ENCODE measurements at regions not wholly inside any gene's neighbourhood (a gene's known extent, or its start where the extent isn't known, plus 50 kb on each side); places are given as distances from the start of the nearest gene placed in this dataset.

DNA sequence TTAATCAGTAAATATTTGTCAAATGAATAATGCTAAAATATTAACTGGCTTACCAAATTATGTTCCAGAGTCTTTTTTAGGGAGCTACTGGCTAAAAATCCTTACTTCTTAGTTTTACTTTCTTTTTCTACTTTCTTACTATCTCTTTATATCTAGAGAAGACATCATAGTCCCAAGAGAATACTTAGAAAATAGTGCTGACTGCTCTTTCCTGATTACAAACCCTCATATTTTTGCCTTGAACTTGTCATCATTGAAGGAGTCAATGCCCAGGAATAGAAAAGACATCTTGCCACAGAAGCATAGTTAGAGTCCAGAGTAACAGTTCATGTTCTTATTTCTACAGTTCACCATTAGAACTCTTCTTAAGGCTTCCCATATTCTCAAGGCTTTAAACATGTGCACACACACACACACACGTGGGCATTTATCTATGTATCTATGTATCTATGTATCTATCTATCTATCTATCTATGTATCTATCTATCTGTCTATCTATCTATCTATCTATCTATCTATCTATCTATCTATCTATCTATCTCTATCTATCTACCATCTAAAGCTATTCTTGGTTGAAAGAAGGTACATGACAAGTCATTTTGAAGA, 654.3 kb downstream of the ANXA1 start:
- H3K14ac ChIP-seq (replicated peaks; ENCODE audit: low read depth, low read length), result no peak overlapping the region
- H3K9me1 ChIP-seq (ENCODE audit: insufficient read depth, low read length), result no peaks in the 10 kb centered on the region
- intact Hi-C loops (cut with micrococcal nuclease) (no loop called here), dilution Hi-C loops (cut with HindIII; ENCODE audit: low sequenced_read_pairs, unreplicated experiment) (no loop called here), in situ Hi-C loops (cut with MboI; ENCODE audit: low sequenced_read_pairs) (no loop called here)
- H4K20me1 ChIP-seq (ENCODE audit: insufficient read depth, low read length), result no peaks in the 10 kb centered on the region
- no peak overlapping the region for H2BK5ac ChIP-seq (ENCODE audit: low read depth, low read length, poor library complexity, severe bottlenecking)
- H3K4me1 ChIP-seq (ENCODE audit: control insufficient read depth, insufficient read depth, low read length), result no peaks in the 10 kb centered on the region
- no peak overlapping the region for H2BK20ac ChIP-seq (ENCODE audit: low read depth, low read length)
- H3K4me3 ChIP-seq (ENCODE audit: insufficient read depth, low read depth, low read length), result no peak overlapping the region
- no peak overlapping the region for H3K4ac ChIP-seq (ENCODE audit: low read depth, low read length)
- H3K4me2 ChIP-seq (ENCODE audit: low read depth, low read length), result no peak overlapping the region
- no peak overlapping the region for H2AFZ ChIP-seq (replicated peaks; ENCODE audit: low read length, poor library complexity)
- no peak overlapping the region for H4K5ac ChIP-seq (ENCODE audit: low read depth, low read length)
- no peaks in the 10 kb centered on the region for H3K27me3 ChIP-seq (ENCODE audit: control insufficient read depth, insufficient read depth, low read length)
- H2AK5ac ChIP-seq (ENCODE audit: low read depth, low read length), result no peak overlapping the region
- no peak overlapping the region for H4K8ac ChIP-seq (ENCODE audit: low read depth in 2 of 2, low read length in 2 of 2)
- H3K9me3 ChIP-seq (ENCODE audit: control insufficient read depth, insufficient read depth, low read length), result no peaks in the 10 kb centered on the region
- no peak overlapping the region for H3K9ac ChIP-seq (ENCODE audit: low read depth, low read length)
- H3K18ac ChIP-seq (ENCODE audit: low read depth, low read length), result no peak overlapping the region
- no peak overlapping the region for H3K23ac ChIP-seq (ENCODE audit: low read depth, low read length)
- DNase-seq (no peak), ATAC-seq (ENCODE audit: low read depth) (no peak)
- ChIA-PET CTCF (no interaction called here), POLR2A (ENCODE audit: unreplicated experiment) (no interaction called here)
- H3K79me1 ChIP-seq (ENCODE audit: low read depth in 1 of 2, low read length in 2 of 2), result no peaks in the 10 kb centered on the region
- no peak overlapping the region for H3K27ac ChIP-seq (ENCODE audit: insufficient read depth, low read length)
- no peak overlapping the region for H4K91ac ChIP-seq (ENCODE audit: insufficient read depth, low read depth, low read length)
- no TSS peak for BruUV-seq (replicated peaks)
- WGBS, 2 experiments (ENCODE audit: extremely low coverage in 2 of 2, insufficient read length in 1 of 2), result no CpG with 5 or more reads among the region's 1 CpG
- H3K56ac ChIP-seq (ENCODE audit: extremely low read depth, insufficient read depth, low read length), result no peak overlapping the region
- H2BK15ac ChIP-seq (ENCODE audit: low read depth, low read length), result no peak overlapping the region
- TF ChIP-seq CEBPB (IDR thresholded peaks at IDR 0.05; ENCODE audit: low read depth, low read length), result no peak
- TF ChIP-seq MAFK (IDR thresholded peaks at IDR 0.05; ENCODE audit: low read depth, low read length), result no peak
- TF ChIP-seq ELK1 (IDR thresholded peaks at IDR 0.05; ENCODE audit: borderline replicate concordance, low read depth, low read length), result no peak
- TF ChIP-seq CHD1 (IDR thresholded peaks at IDR 0.05; ENCODE audit: low read depth, low read length), result no peak
- TF ChIP-seq BHLHE40 (IDR thresholded peaks at IDR 0.05; ENCODE audit: low read depth, low read length), result no peak
- no peak for TF ChIP-seq FOS (IDR thresholded peaks at IDR 0.05; ENCODE audit: low read depth, low read length)
- no peak for TF ChIP-seq NFE2L2 (IDR thresholded peaks at IDR 0.05; ENCODE audit: low read depth, low read length)
- no peak for TF ChIP-seq RAD21 (IDR thresholded peaks at IDR 0.05; ENCODE audit: low read length)
- TF ChIP-seq CTCF (conservative IDR thresholded peaks at IDR 0.05; ENCODE audit: low read depth, low read length), result no peak
- TF ChIP-seq MAZ (IDR thresholded peaks at IDR 0.05; ENCODE audit: borderline replicate concordance, low read depth, low read length), result no peak
- no peak for TF ChIP-seq RCOR1 (IDR thresholded peaks at IDR 0.05; ENCODE audit: insufficient replicate concordance, low read length)
- no peak for TF ChIP-seq SMC3 (IDR thresholded peaks at IDR 0.05; ENCODE audit: low read depth, low read length)
- no peak for TF ChIP-seq MXI1 (IDR thresholded peaks at IDR 0.05; ENCODE audit: borderline replicate concordance, low read depth, low read length)
- TF ChIP-seq, protein P1, sequence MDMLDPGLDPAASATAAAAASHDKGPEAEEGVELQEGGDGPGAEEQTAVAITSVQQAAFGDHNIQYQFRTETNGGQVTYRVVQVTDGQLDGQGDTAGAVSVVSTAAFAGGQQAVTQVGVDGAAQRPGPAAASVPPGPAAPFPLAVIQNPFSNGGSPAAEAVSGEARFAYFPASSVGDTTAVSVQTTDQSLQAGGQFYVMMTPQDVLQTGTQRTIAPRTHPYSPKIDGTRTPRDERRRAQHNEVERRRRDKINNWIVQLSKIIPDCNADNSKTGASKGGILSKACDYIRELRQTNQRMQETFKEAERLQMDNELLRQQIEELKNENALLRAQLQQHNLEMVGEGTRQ (IDR thresholded peaks at IDR 0.05; ENCODE audit: low read depth, low read length), result no peak
- H2BK120ac ChIP-seq (ENCODE audit: low read depth, low read length), result no peak overlapping the region
- H2AK9ac ChIP-seq (replicated peaks; ENCODE audit: low read depth, low read length, poor library complexity), result no peak overlapping the region
- H3K36me3 ChIP-seq (ENCODE audit: control insufficient read depth, insufficient read depth, low read length), result no peaks in the 10 kb centered on the region

All from IMR-90 (cell line).